Stimulated activated naive CD8-positive, alpha-beta T cell treated with anti-CD3 and anti-CD28 coated beads, Interleukin-15, Interleukin-2, amounts not matched to agents 100 ng/mL and 50 ng/mL, for 24 hours (primary cell): ENCODE measurements at regions not wholly inside any gene's neighbourhood (a gene's known extent, or its start where the extent isn't known, plus 50 kb on each side); places are given as distances from the start of the nearest gene placed in this dataset.

ENCODE experiments used
- H3K27ac Mint-ChIP-seq: one replicate; pipeline ENCODE4 v1.8.0; 2021; ENCODE audit warnings: mild to moderate bottlenecking, mixed read lengths
- H3K27me3 Mint-ChIP-seq: one replicate; pipeline ENCODE4 v1.8.0; 2021; ENCODE audit warnings: mixed read lengths
- H3K36me3 Mint-ChIP-seq: one replicate; pipeline ENCODE4 v1.8.0; 2021; ENCODE audit warnings: low read depth, mixed read lengths
- H3K4me1 Mint-ChIP-seq: one replicate; pipeline ENCODE4 v1.8.0; 2021; ENCODE audit warnings: low read depth, mixed read lengths
- H3K4me3 Mint-ChIP-seq: one replicate; pipeline ENCODE4 v1.8.0; 2021; ENCODE audit warnings: mild to moderate bottlenecking, mixed read lengths
- H3K9me3 Mint-ChIP-seq: one replicate; pipeline ENCODE4 v1.8.0; 2021; ENCODE audit warnings: mixed read lengths

- H3K4me1 Mint-ChIP-seq: peaks cover 35% of the 10 kb centered on the region
- H3K9me3 Mint-ChIP-seq: no peaks in the 10 kb centered on the region
- H3K27ac Mint-ChIP-seq: no peak overlapping the region
- no peaks in the 10 kb centered on the region for H3K36me3 Mint-ChIP-seq
- H3K4me3 Mint-ChIP-seq: no peak overlapping the region
- H3K27me3 Mint-ChIP-seq: peaks cover 4% of the 10 kb centered on the region
Measured at GRCh38 chr21:43364261-43364510, 62.7 kb downstream of the SIK1 start.

GRCh38 chr21:43363506-43364260 lies 63.2 kb downstream of the SIK1 start:
- no peaks in the 10 kb centered on the region for H3K36me3 Mint-ChIP-seq
- peaks cover 32% of the 10 kb centered on the region for H3K4me1 Mint-ChIP-seq
- peaks cover 4% of the 10 kb centered on the region for H3K27me3 Mint-ChIP-seq
- peak overlapping the region; percentile 84 for H3K27ac Mint-ChIP-seq
- H3K9me3 Mint-ChIP-seq: no peaks in the 10 kb centered on the region
- H3K4me3 Mint-ChIP-seq: no peak overlapping the region

GRCh38 chr21:43362915-43363314 lies 64.0 kb downstream of the SIK1 start:
- peaks cover 4% of the 10 kb centered on the region for H3K27me3 Mint-ChIP-seq
- H3K36me3 Mint-ChIP-seq: no peaks in the 10 kb centered on the region
- H3K9me3 Mint-ChIP-seq: no peaks in the 10 kb centered on the region
- H3K4me3 Mint-ChIP-seq: peak overlapping the region; percentile 53
- peak overlapping the region; percentile 84 for H3K27ac Mint-ChIP-seq
- peaks cover 32% of the 10 kb centered on the region for H3K4me1 Mint-ChIP-seq

GRCh38 chr21:43362321-43362791 lies 64.6 kb downstream of the SIK1 start:
- Mint-ChIP-seq H3K27me3 (peaks cover 4% of the 10 kb centered on the region), H3K4me3 (peak overlapping the region; percentile 53), H3K27ac (peak overlapping the region; percentile 84), H3K4me1 (peaks cover 32% of the 10 kb centered on the region), H3K36me3 (no peaks in the 10 kb centered on the region), H3K9me3 (no peaks in the 10 kb centered on the region)

GRCh38 chr21:43361493-43362296 lies 65.2 kb downstream of the SIK1 start:
- H3K4me1 Mint-ChIP-seq: peaks cover 32% of the 10 kb centered on the region
- H3K27ac Mint-ChIP-seq: peak overlapping the region; percentile 84
- no peaks in the 10 kb centered on the region for H3K36me3 Mint-ChIP-seq
- no peaks in the 10 kb centered on the region for H3K9me3 Mint-ChIP-seq
- H3K27me3 Mint-ChIP-seq: peaks cover 4% of the 10 kb centered on the region
- H3K4me3 Mint-ChIP-seq: peak overlapping the region; percentile 53

GRCh38 chr21:43361127-43361492 lies 65.8 kb downstream of the SIK1 start:
- no peaks in the 10 kb centered on the region for H3K36me3 Mint-ChIP-seq
- peaks cover 32% of the 10 kb centered on the region for H3K4me1 Mint-ChIP-seq
- H3K4me3 Mint-ChIP-seq: peak overlapping the region; percentile 53
- H3K9me3 Mint-ChIP-seq: no peaks in the 10 kb centered on the region
- H3K27ac Mint-ChIP-seq: peak overlapping the region; percentile 84
- peaks cover 4% of the 10 kb centered on the region for H3K27me3 Mint-ChIP-seq

- Mint-ChIP-seq H3K36me3 (no peaks in the 10 kb centered on the region), H3K4me1 (peaks cover 32% of the 10 kb centered on the region), H3K27me3 (no peaks in the 10 kb centered on the region), H3K9me3 (no peaks in the 10 kb centered on the region), H3K27ac (no peak overlapping the region), H3K4me3 (no peak overlapping the region)
Measured at GRCh38 chr21:43360441-43361126, 66.3 kb downstream of the SIK1 start.

- Mint-ChIP-seq H3K36me3 (no peaks in the 10 kb centered on the region), H3K27ac (no peak overlapping the region)
Measured at GRCh38 chr21:43358940-43359822, 67.8 kb downstream of the SIK1 start.

GRCh38 chr21:43357715-43358430 lies 69.1 kb downstream of the SIK1 start:
- Mint-ChIP-seq H3K36me3 (no peaks in the 10 kb centered on the region), H3K9me3 (no peaks in the 10 kb centered on the region), H3K27ac (no peak overlapping the region), H3K4me3 (no peak overlapping the region), H3K27me3 (no peaks in the 10 kb centered on the region), H3K4me1 (peaks cover 27% of the 10 kb centered on the region)

More at GRCh38 chr21:43358940-43359822, 67.8 kb downstream of the SIK1 start:
- Mint-ChIP-seq H3K4me1 (peaks cover 32% of the 10 kb centered on the region), H3K9me3 (no peaks in the 10 kb centered on the region), H3K27me3 (no peaks in the 10 kb centered on the region), H3K4me3 (no peak overlapping the region)

- no peaks in the 10 kb centered on the region for H3K36me3 Mint-ChIP-seq
- H3K4me1 Mint-ChIP-seq: peaks cover 13% of the 10 kb centered on the region
- H3K27me3 Mint-ChIP-seq: no peaks in the 10 kb centered on the region
- no peaks in the 10 kb centered on the region for H3K9me3 Mint-ChIP-seq
- no peak overlapping the region for H3K4me3 Mint-ChIP-seq
- no peak overlapping the region for H3K27ac Mint-ChIP-seq
Measured at GRCh38 chr21:43355925-43356289, 71.0 kb downstream of the SIK1 start.

GRCh38 chr21:43355266-43355924 lies 71.5 kb downstream of the SIK1 start:
- Mint-ChIP-seq H3K36me3 (no peaks in the 10 kb centered on the region), H3K4me1 (peaks cover 12% of the 10 kb centered on the region), H3K27me3 (no peaks in the 10 kb centered on the region), H3K9me3 (no peaks in the 10 kb centered on the region), H3K4me3 (no peak overlapping the region), H3K27ac (no peak overlapping the region)

- Mint-ChIP-seq H3K27ac (no peak overlapping the region), H3K36me3 (no peaks in the 10 kb centered on the region), H3K4me3 (no peak overlapping the region), H3K27me3 (no peaks in the 10 kb centered on the region), H3K9me3 (no peaks in the 10 kb centered on the region), H3K4me1 (peaks cover 9% of the 10 kb centered on the region)
Measured at GRCh38 chr21:43354666-43355065, 72.3 kb downstream of the SIK1 start.

GRCh38 chr21:43354026-43354420 lies 72.9 kb downstream of the SIK1 start:
- no peak overlapping the region for H3K27ac Mint-ChIP-seq
- no peaks in the 10 kb centered on the region for H3K9me3 Mint-ChIP-seq
- no peaks in the 10 kb centered on the region for H3K27me3 Mint-ChIP-seq
- no peaks in the 10 kb centered on the region for H3K36me3 Mint-ChIP-seq
- H3K4me1 Mint-ChIP-seq: peaks cover 9% of the 10 kb centered on the region
- no peak overlapping the region for H3K4me3 Mint-ChIP-seq
